GM18868 (cell line): ENCODE measurements at regions not wholly inside any gene's neighbourhood (a gene's known extent, or its start where the extent isn't known, plus 50 kb on each side); places are given as distances from the start of the nearest gene placed in this dataset.

Experiments
- ATAC-seq: cut with Tn5 transposase; IDR thresholded peaks from one replicate; pipeline ENCODE4 v1.9.1; 2021; ENCODE audit warnings: mild to moderate bottlenecking, moderate library complexity; ENCODE audit not compliant: unreplicated experiment

DNA sequence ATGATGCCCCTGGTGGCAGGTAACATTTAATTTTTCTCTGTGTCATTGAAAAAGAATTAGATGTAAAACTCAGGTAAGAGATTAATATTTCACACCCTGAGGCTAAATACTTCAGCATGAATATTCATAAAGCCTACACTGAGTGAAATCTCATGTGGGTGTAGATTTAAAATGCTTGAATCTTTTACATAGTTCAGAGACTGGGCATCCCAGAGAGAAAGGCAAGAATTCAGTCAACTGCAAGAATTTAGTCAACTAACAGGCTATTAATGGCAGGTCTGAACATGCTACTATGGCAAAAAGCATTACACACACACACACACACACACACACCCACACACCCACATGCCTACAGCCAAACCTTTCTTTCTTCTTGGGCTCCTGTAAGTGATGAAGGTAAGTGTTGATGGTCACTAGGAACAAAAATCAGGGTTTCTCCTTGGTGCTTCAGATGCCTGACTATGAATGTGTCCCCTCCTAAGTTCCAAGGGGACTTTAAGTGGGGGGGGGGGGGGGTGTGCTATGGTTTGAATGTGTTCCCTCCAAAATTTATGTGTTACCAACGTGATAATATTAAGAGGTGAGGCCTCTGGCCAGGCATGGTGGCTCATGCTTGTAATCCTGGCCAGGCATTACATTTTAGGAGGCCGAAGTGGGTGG lies 63.7 kb upstream of the PSMD7 start:
- ATAC-seq = no peak

DNA sequence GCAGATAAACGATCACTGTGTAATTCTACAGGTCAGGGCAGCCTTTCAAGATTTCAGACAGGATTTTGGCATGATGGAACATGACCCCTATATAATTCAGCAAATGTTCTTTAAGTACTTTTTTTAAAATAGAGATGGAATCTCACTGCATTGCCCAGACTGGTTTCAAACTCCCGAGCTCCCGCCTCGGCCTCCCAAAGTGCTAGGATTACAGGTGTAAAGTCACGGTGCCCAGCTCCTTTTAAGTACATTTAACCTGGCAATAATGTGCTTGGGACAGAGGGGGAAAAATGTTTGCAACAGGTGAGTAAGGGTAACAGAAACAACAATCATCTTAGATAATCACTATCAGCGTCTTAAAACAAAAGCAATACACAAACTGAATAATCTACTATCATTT lies 66.5 kb upstream of the PSMD7 start:
- ATAC-seq = no peak

DNA sequence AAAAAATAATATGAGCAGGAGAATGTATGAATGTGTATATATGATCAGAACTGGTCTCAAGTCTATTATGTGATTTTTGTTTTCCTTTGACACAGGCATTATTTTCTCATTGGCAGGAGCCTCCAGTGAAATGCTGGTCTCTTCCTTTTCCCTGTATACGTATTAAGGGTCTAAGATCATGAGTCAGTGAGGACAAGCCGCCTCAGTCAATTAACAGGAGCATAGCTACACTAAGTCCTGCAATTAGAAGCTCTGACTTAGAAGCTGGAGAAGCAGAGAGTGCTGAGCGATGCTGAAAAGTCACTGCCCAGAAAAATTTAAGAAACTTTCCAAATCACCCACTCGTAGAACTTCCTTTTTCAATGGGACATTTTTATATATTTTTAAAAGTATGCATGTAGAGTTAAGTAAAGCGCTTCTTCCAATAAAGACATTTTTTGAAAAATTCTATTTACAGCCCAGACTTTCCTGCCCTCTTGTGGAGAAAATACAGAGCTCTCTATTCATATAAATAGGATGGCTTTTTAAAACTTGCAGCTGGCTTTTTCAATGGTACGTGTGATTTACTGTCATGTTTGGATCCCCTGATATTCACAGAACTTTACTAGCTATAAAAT lies 70.2 kb upstream of the PSMD7 start:
- no peak for ATAC-seq

DNA sequence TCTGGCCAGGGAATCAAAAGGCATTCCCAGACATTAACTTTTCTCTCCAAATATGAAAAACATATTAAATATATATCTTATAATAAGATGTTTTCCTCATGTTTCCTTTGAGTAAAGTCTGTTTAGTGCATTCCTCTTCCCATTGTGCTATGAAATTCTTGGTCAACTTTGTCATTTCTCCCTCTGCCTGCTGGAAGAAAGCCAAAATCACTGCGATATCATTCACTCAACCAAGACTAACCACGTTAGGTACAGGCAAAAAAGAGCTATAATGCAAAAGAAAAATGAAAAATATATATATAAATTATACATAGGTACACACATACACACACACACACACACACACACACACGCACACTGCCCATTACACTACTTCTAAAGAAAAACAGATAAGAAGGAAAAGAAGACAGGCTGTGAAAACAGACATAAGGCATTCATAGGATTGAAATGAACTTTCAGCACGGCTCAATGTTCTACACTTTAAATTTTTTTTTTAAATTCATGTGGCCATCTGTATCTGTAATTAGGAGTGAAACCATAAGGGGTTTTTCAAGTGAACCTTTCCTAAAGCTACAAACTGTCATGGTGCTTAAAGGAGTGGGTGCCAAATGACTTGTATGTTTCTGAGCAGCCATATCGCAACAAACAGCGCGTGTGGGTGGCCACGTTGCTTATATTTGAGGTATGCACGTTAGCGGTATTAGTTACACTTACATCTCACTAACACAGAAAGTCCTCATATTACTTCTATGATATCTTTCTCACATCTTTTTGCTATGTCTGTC lies 71.6 kb upstream of the PSMD7 start:
- no peak for ATAC-seq

DNA sequence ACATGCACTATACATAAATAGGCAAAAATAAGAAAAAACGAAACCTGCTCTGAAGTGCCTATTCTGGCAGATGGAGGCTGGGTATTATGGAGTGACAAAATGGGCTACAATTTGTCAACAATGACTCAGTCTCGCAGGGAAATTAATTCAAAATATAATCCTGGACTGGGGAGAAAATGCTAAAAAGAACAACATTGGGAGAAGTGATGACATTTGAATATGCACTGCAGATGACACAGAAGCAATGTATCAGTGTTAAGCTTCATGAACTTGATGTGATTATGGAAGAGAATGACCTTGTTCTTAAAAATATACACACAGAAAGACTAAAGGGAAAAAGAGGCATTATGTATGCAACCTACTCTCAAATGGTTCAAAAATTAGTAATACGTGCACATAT lies 74.8 kb upstream of the PSMD7 start:
- ATAC-seq = no peak

DNA sequence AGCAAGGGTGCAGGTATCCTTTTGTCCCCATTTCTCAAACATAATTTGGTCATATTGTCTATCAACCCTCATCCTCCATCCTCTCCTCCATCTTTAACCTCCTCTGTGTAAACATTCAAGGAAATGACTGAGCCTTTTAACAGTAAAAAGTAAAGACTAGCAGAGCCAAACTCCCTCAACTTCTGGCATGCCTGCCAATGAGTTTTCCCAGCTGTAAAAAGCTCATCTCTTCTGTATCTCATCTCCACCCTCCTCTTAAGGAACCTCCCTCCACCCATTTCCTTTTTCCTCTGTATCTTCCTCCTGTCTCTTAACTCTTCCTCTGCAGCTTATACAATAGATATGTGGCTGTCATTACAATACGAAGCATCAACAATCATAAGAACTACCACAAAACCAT lies 76.9 kb upstream of the PSMD7 start:
- ATAC-seq = no peak

DNA sequence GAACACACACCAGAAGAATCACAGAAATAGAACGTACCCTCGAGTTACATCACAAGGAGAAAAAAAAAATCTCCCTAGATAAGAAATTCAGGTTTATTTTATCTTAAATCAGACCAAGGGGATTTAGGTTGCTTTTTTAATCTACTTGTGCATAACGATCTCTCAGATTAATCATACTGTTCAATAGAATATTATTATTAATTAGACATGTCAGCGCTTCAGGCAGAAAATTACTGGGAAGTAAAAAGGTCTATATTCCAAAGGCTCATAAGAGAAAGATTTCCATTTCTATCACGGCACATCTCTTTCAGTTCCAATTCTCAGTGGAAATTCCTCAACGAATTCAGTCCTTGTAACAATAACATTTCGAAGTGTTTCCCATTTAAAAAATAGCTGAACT lies 77.7 kb upstream of the PSMD7 start:
- ATAC-seq = no peak

DNA sequence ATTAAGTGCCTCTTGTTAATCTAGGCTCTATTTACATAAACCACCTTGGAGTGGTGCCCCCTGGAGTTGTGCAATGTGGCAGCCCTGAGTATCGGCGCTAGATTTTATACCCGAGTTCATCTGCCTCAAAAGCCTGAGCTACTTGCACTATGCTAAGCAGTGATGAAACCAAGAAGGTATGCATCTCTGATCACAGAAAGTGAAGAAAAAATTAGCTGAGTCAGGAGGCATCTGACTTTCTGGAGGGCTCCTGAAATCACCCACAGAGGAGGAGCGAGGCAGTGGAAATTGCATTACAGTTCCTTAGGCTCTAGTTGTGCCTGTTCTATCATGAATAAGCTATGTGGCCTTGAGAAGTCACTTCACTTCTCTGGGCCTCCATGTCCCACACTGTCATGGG lies 80.3 kb upstream of the PSMD7 start:
- ATAC-seq = no peak

DNA sequence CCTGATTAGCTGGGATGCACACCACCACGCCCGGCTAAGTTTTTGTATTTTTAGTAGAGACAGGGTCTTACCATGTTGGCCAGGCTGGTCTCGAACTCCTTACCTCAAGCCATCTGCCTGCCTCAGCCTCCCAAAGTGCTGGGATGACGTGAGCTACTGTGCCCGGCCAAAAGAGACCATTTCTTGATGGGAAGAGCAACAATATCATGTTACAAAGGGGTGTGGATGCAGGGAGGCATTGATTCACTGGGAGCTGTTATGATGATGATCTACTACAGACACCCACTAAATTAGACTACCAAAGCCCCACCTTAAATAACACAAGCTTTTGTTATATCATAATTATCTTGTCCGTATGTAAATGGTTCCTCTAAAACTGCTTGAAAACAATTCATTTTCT lies 81.4 kb upstream of the PSMD7 start:
- no peak for ATAC-seq

DNA sequence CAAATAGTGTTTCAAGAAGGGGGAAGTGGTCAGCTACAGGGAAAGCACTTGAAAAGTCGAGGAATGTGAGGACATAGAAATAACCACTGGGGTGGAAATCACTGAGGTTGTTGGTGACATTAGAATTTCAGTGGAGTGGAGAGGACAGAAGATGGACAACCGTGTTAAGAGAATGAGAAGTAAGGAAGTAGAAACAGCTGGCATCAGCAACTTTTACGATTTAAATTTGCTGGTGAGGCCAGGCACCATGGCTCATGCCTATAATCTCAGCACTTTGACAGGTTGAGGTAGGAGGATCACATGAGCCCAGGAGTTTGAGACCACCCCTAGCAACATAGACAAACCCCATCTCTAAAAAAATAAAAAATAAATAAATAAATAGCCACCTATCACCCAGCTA lies 83.2 kb upstream of the PSMD7 start:
- no peak for ATAC-seq

DNA sequence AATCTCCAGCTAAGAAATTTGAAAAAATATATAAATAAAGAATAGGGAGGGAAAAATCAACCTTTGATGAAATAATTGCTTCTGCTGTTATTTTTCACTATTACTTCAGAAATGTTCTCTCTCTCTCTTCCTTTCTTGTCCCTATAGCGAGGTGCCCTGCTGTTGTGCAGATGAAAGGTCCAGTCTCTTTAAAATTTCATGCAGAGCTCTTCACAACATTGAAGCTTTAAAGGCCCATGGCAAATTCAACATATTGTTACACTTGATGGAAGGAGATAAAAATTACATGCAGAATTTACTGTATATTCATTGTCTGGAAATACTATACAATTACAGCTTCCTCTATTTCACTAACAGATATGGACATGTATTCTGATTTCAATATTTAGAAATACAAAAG lies 86.4 kb upstream of the PSMD7 start:
- no peak for ATAC-seq

DNA sequence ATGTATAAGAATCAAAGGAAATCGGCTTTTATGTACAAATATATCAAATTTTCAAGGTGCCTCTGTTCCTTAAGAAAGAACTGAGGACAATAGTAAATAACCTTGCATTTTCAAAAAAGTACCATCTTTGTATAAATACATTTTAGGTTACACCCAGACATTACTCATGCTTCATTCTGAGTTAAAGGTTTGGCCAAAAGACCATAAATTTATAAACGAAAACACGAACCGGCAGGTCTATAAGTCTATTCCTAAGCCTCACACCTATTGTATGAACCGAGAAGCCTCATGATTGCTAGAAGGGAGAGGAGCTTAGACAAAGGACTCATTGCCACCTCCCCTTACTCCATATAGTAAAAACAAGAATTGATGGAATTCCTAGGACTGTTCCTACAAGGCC lies 94.6 kb upstream of the PSMD7 start:
- no peak for ATAC-seq

DNA sequence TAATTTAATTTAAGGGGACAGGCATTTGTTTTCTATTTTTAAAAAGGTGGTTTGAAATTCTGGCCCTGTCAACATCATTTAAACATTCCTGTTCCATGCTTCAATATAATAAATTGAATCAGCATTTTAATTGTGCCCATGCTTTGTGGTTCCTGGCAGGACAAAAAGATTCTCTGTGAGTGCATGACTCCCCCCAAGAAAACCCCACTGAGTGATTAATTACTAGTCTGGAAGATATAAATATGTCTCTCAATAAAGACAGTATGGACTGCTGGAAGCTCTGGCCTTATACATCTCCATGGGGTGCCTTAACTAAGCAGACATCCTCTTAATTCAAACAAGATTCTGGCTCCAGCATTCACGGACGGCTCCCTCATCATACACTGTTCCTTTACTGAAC lies 95.0 kb upstream of the PSMD7 start:
- ATAC-seq = no peak

DNA sequence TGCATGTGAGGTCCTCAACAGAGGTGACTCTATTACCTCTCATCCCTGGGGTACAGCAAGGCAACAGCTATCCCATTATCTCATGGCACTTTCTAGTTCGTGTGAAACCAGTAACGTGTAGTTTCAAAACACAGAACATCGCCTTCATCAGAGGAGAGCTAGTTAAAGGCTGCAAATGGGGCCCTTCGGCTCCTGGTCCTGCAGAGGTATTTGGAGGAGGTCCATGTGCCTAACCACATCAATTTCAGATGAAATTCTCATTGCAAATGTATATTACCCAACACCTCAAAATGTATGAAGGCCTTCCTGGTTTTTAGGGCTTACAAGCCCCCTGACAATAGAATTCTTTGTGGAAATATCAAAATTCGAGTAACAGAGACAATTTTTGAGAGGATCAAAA lies 95.7 kb upstream of the PSMD7 start:
- ATAC-seq = no peak

DNA sequence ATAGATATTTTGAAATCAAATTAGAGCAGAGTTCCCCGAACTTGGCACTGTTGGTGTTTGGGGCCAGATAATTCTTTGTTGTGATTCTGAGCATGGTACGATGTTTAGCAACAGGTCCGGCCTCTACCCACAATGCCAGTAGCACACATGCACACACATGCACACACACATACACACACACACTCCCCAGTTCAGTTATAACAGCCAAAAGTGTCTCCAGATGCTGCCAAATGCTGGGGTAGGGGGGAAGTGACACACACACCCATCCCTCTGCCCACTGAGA lies 96.8 kb upstream of the PSMD7 start:
- ATAC-seq = no peak

DNA sequence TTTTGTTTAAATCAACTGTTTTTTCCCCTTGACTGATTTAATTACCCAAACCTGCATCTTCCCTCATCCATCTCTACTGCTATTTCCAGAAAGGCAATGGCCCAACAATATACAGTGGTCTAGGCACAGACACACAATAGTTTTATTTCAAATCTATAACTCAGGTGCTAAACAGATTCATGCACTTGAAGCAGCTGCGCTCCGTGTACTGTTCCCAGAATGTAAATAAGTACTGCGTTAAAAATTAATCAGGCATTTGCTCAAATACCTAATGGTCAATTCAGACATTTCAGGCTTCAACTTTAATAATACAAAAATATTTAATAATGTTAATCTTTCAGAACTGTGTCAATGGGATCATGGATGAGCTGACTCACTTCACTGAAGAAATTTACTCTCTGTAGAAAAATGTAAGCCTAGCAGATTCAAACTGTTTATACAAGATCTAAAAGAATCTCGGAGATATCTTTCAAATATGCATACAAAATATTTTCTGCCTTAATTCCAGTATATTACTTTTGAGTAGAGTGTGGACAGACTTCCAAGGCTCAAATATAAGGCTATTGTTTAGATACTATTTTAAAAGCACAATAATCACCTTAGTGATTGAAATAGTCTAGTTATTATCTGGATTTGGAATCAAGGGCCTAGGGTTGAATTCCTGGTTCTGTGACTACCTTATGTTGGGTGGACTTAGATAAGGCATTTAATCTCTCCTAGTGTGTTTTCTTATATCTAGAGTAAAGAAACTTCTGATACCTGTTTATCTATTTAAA lies 97.4 kb upstream of the PSMD7 start:
- no peak for ATAC-seq

DNA sequence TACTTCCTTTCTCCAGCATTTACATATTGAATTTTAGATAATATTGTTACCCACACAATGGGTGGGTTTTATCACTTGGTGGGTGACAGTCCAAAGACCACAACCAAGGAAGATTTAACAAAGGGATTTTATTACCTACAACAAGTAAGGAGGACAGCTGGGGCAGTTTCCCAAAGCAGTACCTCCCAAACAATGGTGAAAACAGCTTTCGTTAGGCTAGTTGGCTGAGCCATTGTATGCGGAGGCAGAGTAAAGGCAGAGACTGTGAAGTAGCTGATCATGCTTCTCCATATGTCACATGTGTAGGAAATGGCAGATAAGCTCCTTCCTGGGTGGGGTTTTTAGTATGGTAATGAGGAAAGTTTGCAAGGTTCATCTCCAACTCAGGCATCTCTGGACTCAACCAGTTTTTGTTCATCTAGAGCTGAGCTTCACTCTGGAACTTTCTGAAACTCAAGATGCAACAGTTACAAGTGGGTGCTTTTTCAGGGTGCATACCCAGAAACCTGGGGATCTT lies 104.3 kb upstream of the PSMD7 start:
- ATAC-seq = no peak

DNA sequence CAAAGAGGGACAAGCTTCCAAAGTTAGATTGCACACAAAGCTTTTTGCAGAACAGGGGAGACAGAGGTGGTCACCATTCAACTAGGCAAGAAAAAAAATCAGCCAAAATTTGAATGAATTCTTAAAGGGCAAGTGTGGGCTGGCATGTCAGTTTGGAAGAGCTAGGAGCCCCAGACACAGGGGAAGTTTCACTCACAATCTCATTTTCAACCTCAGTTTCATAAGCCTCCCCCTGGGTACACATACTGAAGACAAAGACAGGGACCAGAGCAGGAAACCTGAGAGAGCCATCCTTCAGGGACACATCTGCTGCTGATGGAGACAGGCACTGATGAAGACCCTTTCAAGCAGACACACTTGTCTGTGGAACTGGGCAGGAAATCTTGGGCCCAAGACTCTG lies 106.3 kb upstream of the PSMD7 start:
- ATAC-seq = no peak

DNA sequence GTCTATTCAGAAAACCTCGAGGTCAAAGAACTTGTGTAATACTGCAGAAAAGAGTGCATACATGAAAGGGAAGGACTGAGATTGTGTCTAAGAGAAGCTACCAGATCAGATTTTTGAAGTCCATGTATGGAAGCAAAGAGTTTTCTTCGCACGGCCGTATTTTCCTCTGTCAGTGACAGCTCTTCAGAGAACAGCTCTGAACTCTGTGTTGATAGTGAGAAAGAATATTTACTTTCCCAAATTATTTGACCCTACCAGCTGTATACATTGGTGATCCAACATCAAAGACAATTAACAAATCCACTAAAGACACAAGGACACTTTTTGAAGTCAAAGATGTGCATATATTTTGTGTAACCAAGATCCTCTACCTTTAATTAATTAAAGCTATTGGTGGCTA lies 107.8 kb upstream of the PSMD7 start:
- ATAC-seq = no peak

DNA sequence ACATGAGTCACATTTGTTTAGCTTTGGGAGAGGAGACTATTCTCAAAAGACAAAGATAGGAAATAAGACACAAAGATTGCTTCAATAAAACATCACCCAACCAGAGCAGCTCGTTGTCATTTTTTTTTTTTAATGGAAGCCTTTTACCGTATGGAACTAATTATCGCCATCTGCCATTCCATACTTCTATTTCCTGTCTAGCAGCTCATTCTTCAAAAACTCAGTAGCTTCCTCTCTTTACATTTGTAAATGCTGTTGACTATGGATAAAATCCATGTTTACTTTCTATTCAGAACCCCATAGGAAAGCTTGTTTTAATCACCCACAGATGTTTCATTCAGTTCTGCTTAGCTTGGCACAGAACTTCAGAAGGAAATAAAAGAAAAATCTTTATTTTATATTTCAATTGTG lies 110.0 kb upstream of the PSMD7 start:
- ATAC-seq = no peak

DNA sequence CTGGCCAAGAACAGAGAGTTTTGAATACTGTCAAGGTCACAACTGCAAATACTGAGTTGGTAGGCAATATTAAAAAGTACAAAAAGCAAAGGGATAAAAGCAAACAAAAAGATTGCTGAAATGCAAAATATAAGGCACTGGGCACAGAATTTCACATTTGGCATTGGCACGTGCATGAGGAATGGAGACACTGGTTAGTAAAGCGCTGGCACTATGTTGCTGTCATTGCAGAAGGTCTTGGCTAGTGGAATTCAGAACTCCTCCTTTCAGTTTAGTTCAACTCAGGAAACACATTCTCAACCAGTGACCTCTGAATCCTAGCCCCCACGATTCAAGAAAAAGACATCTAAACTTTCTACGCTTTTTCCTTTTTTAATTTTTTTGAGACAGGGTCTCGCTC lies 111.8 kb upstream of the PSMD7 start:
- ATAC-seq = no peak
